Pulmonary artery endothelial cell (primary cell): ENCODE measurements at regions not wholly inside any gene's neighbourhood (a gene's known extent, or its start where the extent isn't known, plus 50 kb on each side); places are given as distances from the start of the nearest gene placed in this dataset.
"Not testable (repeated sequence)": the region's sequence is repeated elsewhere in the genome, so short reads cannot be mapped to it uniquely, and the experiment has no call there.

Source experiments
- DNase-seq: peaks from one replicate; pipeline ENCODE4 v3.0.0-alpha.2; 2011; ENCODE audit warnings: low read depth, low spot score

DNA sequence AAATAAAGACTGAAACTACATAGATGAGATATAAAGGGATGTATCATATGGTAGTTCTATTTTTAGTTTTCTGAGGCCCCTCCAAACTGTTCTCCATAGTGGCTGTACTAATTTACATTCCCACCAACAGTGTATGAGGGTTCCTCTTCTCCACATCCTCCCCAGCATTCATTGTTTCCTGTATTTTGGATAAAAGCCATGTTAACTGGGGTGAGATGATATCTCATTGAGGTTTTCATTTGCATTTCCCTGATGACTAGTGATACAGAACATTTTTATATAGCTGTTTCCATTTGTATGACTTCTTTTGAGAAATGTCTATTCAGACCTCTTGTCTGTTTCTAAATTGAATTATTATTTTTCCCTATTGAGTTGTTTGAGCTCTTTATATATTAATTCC lies 229.3 kb downstream of the RFPL4B start:
- no peak for DNase-seq

DNA sequence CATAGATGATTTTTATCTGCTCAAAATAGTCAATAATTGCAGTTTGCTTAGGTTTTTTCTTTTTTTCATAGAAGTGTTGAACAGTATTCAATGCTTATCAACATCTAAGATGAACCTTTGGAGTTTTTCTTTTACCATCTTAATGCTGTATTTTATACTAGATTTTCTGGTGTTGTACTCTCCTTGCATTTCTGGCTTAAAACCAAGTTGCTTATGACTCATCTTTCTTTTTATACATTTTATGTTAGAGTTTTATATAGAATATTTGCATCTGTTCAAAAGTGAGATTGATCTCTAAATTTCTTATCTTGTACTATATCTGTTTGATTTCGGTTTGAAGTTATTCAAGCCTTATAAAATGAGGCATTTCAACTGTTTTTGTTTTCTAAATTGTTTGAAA lies 232.5 kb downstream of the RFPL4B start:
- no peak for DNase-seq

DNA sequence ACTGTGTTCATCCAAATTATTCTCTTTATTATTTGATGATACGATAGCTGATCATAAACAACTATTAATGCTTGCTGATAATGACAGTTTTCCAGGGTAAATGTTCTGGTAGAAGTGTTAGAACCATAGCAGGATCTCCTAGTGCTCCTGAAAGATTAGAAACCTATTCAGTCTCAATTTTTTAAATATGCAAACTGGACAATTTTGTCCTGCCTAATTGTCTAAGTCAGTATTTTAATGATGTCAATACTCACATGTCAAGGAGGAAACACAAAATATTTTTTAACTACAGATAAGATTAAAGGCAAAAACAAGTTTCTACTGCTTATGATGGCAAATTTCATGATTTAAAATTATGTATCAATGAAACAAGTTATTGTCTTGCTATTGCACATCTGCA lies 233.9 kb downstream of the RFPL4B start:
- DNase-seq = no peak

DNA sequence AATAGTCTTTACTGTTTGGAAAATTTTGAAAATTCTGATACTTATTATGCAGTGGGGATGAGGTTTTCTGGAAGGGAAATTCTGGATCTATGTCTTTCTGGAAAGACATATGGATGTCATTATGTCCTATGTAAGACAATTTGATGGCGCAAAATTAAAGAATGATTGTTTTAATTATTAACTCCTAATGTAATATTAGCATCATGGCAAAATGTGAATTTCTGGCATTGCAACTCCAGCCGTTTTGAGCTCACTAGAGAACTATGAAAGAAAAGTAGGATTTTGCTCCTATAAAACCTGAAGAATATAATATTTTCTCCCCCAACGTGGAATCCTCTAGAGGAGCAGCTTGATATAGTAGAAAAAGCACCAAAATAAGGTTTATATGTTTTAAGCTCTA lies 243.2 kb downstream of the RFPL4B start:
- no peak for DNase-seq

DNA sequence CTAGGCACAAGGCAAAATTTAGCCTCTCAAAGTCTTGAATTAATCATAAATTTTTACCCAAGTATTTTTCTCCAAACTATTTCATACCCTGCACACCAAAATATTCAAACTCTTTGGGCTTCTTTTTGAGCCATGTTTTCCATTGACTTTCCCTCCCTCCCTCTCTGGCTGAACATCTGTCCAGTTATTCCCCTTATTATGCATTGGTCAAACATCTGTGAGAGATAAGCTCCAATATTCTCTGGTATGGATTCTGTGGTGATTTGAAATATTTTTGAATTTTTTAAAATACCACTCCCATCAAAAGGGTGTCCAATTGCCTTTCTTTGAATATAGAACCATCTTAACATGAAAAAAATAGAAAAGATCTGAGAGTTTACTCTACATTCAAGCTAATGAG lies 244.2 kb downstream of the RFPL4B start:
- DNase-seq = no peak

DNA sequence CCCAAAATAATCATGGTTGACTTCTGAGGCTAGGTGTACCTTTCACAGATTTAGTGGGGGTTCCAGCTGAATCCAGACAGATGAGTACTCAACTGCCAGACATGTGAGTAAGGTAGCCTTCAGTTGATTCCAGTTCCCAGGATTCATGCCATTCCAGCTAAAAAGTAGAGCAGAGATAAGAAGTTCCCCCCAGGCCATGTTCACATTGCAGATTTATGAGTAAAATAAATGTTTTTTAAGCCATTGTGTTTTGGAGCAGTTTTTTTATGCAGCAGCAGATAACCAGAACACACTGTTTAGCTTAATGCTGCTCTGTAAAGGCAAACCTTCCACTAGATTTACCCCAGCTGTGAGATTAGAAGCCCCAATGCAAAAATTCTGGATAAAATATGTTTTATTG lies 245.0 kb downstream of the RFPL4B start:
- no peak for DNase-seq

DNA sequence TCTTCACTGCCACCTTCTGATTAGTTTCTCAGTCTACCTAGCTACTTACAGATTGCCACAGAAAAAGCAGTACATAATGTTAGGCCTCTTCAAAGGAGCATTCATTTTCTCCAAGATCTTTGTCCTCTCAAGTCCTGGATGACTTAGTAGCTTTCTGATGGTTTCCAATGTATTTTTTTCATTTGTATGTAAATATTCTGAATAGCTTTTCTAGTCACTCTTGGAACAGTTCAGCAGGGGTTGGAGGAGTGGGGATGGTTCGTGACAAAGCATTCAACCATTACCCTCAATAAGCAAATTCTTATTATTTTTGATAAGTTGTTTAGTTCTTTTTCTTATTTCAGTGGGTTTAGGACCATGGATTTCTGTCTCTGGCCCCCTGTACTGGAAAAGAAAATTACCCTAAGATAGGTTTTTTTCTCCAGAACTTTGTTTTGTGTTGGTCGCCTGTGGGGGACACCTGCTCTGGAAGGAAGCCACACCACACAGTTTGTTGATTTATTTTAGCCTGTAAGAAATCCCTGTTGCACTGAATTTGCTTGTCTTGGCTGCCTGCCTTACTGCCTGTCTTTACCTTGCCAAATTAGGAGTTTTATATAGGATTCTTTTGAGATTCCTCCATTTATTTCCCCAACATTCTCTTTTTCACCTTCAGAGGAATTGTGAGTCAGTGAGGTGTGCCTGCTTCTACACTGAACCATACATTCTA lies 247.9 kb downstream of the RFPL4B start:
- no peak for DNase-seq

DNA sequence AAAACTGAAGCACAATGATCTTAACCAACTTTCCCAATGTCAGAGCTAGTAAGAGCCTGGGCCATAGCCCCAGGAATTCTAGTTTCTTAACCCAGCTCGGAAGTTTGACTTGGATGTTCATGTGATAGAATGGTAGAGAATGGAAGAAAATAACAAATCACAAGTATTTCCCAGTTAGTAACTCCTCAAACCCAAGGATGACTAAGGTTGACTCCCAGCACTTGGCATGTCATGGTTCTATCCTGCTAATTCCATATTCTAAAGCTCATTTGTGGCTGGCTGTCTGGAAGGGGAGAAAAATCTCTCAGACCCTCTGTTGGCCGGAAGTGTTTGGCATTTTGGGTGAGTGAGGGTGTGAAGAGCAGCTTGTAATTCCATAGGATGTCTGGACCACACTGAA lies 248.7 kb downstream of the RFPL4B start:
- DNase-seq = no peak

DNA sequence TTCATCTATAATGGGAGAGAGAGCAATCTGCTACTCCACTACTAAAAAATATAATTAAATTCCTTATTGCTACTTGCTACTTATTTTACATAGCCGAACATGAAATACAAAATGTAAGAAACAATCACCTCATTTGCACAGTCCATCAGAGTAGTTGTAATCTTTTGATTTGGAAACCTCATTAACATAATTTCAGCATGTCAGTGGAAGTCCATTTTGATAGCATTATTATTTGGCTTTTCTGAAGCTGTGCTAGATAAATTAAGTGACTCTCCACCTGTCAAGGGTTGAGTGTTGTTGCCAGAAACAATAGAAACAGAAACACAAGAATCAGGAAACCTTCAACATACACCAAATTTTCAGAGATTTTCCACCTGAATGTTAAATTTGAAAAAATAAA lies 250.0 kb downstream of the RFPL4B start:
- DNase-seq = no peak

DNA sequence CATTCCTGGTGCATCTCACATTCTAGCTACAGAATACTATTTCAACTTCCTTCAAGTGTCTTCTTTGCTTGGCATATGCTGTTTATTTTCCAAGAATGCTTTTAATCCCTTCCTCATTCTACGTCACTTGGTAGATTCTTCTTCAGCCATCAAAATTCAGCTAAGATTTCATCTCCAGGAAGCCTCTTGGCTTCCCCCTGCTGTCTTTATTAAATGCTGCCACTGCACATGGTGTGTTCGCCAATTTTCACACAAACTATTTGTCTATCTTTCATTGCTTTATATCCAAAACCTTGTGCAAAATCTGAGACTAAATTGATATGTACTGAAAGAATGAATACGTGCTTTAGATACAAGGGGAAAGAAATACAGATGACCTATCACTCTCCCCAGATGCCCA lies 253.0 kb downstream of the RFPL4B start:
- no peak for DNase-seq

DNA sequence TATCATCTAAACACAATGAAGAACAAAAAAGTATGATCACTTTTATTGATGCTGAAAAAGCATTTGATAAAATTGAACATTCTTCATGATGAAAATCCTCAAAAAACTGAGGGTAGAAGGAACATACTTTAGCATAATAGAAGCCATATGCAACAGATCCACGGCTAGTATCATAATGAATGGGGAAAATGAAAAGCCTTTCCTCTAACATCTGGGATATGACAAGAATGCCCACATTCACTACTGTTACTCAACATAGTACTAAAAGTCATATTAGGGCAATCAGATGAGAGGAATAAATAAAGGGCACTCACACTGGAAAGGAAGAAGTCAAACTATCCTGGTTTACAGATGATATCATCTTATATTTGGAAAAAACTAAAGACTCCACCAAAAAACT lies 256.6 kb downstream of the RFPL4B start:
- no peak for DNase-seq

DNA sequence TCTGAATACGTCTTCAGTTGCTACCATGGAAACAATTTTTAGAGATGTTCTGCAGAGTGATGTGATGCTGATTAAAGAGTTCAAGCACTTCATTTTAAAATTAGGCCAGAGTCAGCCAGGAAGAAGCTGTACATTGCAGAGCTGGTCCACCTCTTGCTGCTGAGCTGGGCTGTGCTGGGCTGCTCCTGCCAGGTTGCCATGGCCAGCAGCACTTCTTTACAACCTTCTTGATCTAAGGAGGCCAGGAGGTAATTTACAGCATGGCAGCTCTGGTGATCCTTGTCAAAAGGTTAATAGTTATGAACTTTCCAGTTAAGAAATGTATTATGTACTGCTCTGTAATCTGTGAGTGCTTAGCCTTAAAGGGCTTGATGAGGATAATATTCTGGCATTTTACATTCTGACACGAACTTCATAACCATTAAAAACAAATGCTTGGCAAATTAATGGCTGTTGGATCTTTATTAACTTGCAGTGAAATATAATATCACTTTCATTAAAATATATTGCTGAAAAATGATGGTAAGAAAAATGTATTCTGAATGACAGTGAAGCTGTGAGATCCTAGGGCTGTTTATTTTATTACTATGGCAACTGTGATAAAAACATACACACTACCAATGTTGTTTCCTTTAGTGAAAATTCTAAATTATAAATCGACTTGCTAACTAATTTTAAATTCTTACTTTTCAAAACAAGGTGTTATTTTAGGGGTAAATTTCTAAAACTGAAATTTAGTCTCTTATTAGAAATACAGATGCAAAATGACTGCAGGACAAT lies 259.7 kb downstream of the RFPL4B start:
- no peak for DNase-seq

DNA sequence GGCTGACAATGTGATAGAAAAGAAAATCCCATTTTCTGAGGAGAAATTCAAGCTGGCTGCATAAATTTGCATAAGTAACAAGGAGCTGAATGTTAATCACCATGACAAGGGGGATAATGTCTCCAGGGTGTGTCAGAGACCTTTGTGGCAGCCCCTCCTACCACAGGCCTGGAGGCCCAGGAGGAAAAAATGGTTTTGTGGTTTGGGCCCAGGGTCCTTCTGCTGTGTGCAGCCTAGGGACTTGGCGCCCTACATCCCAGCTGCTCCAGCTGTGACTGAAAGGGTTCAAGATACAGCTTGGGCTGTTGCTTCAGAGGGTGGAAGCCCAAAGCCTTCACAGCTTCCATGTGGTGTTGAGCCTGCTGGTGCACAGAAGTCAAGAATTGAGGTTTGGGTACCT lies 261.8 kb downstream of the RFPL4B start:
- DNase-seq = not testable (repeated sequence)

DNA sequence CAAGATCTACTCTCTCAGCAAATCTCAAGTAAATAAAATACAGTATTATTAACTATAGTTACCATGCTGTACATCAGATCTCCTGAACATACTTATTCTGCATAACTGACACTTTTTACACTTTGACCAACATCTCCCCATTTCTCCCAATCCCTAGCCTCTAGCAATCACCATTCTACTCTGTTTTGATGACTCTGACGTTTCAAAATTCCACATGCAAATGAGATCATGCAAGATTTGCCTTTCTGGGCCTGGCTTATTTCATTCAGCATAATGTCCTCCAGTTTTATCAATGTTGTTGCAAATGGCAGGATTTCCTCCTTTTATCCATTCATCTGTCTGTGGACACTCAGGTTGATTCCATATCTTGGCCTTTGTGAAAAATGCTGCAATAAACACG lies 266.3 kb downstream of the RFPL4B start:
- DNase-seq = no peak

DNA sequence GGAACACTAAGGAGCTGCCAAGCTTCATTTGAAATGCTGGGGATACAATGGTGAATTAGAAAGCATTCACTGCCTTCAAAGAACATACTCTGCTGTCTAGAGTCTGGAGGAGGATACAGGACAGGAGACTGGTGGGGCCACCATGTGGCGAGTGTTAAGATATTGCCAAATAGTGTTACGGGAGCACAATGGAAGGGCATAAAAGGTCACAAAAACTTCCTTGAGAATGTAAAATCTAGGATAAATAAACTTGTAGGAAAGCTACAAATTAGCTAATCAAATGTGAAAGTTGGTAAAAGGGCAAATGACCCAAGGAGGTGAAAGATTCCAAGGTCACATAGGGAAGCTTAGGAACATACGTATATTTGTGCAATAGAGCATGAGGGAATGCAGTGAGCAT lies 271.7 kb downstream of the RFPL4B start:
- DNase-seq = no peak

DNA sequence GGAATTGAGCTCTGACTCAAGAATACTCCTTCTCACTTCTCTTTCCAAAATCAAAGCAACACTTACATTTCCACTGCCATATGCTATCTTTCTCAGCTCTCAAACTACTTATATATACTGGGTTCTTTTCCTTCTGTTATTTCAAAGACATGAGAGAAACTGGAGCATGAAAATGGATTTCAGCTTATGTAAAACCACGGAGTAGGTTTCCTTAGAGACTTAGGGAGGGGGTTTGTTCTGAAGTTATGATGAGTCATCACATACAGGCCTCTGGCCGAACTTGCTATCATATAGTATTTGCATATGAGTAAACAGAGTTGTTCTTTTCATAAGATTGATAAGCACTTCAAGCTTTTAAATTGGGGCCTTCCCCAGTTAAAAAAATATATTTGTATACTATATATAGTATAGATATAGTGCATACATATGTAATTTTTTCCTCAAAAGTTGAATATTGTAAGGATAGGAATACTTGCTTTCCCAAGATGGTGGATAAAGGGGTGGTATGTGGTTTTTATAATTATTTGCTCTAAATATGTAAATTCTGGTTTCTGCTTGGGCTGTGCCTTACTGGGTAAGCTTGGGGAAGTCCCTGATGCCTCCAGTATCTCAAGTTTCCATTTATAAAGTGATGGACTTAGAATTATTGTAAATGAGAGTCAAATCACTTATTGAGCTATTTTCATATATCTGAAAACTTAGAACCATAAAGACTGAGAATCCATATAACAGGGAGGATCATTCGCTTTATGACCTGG lies 273.9 kb downstream of the RFPL4B start:
- no peak for DNase-seq

DNA sequence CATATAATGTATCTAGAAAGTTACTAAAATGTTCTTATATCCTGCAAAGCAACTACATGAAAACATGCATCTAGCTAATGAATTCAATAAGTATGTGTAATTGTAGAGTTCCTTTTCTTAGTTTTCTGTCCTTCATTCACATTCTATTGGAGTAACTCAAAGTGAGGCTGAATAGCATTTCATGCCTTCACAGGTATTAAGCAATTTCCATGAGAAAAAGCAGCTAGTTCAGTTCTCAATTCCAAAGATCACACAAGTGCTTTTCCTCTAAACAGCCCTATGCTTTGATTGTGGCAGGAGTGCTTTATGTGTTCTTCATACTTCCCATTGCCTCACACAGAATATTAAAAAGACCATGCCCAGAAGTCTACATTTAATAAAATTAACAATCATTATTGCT lies 274.9 kb downstream of the RFPL4B start:
- no peak for DNase-seq

DNA sequence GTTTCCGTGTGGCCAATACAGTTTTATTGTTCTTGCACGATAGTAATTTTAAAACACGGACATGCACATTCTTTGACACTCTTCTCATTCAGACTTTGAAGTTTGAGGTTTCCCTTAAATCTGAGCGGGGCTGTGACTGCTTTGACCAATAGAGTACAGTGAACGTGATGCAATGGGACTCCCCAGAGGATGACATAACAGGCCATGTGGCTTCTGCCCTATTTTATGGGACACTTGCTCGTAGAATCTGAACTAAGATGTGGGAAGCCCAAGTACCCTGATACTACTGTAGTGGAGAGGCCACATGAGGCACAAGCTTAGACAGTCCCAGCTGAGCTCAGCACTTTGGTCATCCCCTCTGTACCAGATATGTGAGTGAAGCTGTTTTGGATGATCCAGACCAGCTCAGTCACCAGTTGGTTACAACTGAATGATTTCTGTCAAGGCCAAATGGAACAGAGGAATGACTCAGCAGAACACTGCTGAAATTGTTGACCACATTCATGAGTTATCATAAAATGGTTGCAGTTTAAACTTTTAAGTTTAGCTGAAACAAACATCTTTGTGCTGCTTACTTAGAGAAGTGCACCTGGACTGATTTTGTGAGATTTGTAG lies 279.4 kb downstream of the RFPL4B start:
- DNase-seq = no peak

DNA sequence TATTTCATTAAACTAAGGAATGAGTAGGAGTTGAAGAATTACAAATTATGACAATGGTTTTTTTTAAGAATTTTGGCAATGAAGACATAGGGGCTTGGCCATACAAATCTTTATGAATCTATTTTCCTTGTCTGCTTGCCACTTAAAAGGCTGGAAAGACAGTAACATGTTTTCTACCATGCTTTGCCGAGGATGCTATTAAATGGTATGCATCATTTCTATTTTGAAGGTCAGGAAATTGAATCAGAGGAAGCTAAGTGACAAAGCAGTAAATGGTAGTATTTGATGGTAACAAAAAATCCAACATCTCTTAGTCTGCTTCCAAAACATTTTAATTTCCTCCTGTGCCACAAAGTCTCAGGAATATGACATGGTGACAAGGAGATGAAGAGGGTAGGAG lies 287.2 kb downstream of the RFPL4B start:
- DNase-seq = no peak

DNA sequence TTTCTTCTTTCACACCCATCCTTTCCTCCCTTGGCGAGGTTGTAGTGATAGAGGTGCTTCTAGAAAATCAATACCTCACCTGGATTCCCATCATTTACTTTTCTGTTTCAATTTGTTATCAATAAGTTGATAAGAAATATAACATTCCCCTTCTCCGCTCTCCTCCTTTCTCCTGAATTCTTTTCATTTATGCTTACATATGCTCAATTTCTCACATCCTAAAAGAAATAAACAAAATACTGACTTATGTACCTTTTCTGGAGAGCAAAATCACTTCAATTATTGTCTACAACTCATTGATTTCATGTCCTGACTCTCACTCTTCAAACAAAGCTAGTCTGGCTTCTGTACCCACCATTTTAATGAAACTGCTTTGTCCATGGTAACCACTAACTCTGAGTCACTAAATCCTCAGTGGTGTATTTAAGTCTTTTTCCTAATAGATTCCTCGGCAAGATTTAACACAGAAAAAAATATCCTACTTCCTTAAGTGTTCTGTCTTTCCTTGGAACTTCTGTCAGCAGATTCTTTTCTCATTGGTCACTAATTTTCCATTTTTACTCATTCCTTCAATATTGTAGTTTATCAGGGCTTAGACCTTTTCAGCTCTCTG lies 289.6 kb downstream of the RFPL4B start:
- no peak for DNase-seq

DNA sequence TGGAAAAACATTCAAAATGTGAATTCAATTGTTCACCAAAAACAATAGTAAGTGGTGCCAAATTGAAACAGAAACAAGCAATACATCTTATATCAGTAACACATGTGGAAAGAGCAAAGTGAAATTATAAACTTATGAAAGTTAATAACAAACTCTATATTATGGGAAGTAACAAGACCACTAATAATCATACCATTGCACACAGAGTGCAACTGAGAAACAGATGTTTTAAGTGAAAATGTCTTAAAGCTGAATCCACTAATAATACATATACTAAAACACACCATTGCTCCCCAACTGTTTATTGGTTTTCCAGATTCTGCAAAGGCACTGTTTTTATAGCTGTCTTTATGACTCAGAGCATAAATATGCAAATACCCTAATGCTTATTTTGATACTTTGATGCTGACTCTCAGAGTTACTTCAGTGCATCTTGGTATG lies 292.3 kb downstream of the RFPL4B start:
- DNase-seq = no peak

DNA sequence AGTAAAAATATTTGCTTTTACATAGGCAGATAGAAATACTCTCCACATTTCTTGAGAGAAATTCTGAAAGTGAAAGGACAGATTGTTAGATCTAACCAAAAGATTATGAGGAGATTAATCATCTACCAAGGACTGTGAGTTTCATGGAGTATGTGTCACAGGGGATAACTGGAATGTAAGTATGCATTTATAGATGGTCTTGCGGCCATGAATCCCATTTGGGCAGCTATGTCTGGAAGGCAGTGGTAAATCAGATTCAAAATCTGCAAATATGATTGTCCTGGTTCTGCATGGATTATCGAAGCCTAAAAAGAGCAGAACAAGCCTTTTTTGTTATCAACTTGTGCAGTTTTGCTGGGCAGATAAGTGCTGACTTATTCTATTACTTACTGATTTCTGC lies 293.8 kb downstream of the RFPL4B start:
- no peak for DNase-seq
